DMS 273 (cell line): ENCODE measurements at regions not wholly inside any gene's neighbourhood (a gene's known extent, or its start where the extent isn't known, plus 50 kb on each side); places are given as distances from the start of the nearest gene placed in this dataset.

ENCODE experiments used
- DNase-seq: peaks from one replicate; lab custom pipeline; 2025; ENCODE audit not compliant: unreplicated experiment; lab: John Stamatoyannopoulos, UW

GRCh38 chr5:9699681-9700080 lies 69.5 kb upstream of the TAS2R1 start:
- DNase-seq: no peak

GRCh38 chr5:9698841-9699240 lies 68.7 kb upstream of the TAS2R1 start:
- DNase-seq: no peak

GRCh38 chr5:9698125-9698826 lies 68.1 kb upstream of the TAS2R1 start:
- DNase-seq: peak; percentile 20

GRCh38 chr5:9692576-9692975 lies 62.4 kb upstream of the TAS2R1 start:
- DNase-seq: no peak

- DNase-seq: no peak
These were observed 61.1 kb upstream of the TAS2R1 start for GRCh38 chr5:9691261-9691660.

GRCh38 chr5:9690751-9691150 lies 60.6 kb upstream of the TAS2R1 start:
- DNase-seq: no peak

GRCh38 chr5:9686216-9686615 lies 56.1 kb upstream of the TAS2R1 start:
- no peak for DNase-seq

- no peak for DNase-seq
These were observed 51.6 kb upstream of the TAS2R1 start for GRCh38 chr5:9681706-9682105.
